ENCODE measurements at regions not wholly inside any gene's neighbourhood (a gene's known extent, or its start where the extent isn't known, plus 50 kb on each side); places are given as distances from the start of the nearest gene placed in this dataset.

DNA sequence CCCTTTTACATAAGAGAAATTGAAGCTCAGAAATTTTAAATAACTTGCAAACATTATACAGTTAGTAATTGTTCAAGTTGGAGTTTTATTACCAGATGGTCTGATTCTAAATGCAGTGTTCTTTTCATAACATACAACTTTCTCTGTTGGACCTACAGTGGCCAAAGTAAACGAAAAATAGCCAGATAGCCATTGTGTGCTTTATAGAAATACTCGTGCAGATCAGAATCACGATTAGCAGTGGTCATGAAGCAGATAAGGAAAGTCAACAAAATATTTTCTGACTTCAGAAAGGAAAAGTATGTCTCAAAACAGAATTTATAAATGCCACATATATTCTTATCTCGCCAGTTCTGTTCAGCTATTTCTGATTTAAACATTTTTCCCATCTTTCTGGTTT lies 436.9 kb downstream of the CNTN6 start:
- POLR2A ChIA-PET: no interaction called here
- TF ChIP-seq CTCF (IDR thresholded peaks at IDR 0.05; ENCODE audit: insufficient read depth in 1 of 2, low read depth in 1 of 2, low read length in 1 of 2, severe bottlenecking in 1 of 2, unreplicated experiment in 1 of 2): no peak
- Mint-ChIP-seq H3K9me3 (ENCODE audit: unreplicated experiment) (no peaks in the 10 kb centered on the region), H3K4me1 (ENCODE audit: low read depth, unreplicated experiment) (no peaks in the 10 kb centered on the region), H3K36me3 (ENCODE audit: insufficient read depth, unreplicated experiment) (no peaks in the 10 kb centered on the region), H3K27ac (ENCODE audit: unreplicated experiment) (no peak overlapping the region), H3K4me3 (ENCODE audit: unreplicated experiment) (no peak overlapping the region), H3K27me3 (ENCODE audit: insufficient read depth, unreplicated experiment) (peaks cover 6% of the 10 kb centered on the region)
- intact Hi-C loops (cut with micrococcal nuclease; ENCODE audit: unreplicated experiment): no loop called here
- Histone ChIP-seq H3K9me3 (no peaks in the 10 kb centered on the region), H3K27me3 (replicated peaks; ENCODE audit: control insufficient read depth, insufficient read depth, low read length) (no peaks in the 10 kb centered on the region), H3K4me3 (ENCODE audit: low read depth, low read length) (no peak overlapping the region), H3K36me3 (ENCODE audit: control insufficient read depth, insufficient read depth, low read length) (no peaks in the 10 kb centered on the region), H3K4me1 (peaks cover 5% of the 10 kb centered on the region; the same call in 1 of the 2 replicates)
- CTCF ChIA-PET: no interaction called here
- no TSS peak for BruUV-seq (replicated peaks)
- DNase-seq: no peak

DNA sequence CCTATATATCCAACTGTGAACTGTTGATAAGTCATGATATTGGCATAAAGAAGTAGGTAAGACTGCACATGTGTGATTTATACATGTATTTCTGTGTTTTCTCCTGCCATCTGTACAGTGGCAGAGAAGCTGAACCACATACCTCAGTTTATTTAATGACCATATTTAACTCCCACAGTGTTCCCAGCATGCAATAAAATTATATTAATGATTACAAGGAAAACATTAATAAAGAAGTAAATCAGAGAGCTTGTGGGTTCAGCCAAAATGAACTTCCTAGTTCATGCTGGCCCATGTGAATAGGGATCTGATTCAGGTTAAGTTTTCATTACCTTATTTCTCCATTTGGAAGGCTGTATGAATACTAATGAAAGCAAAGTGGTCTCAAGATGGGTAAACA lies 439.2 kb downstream of the CNTN6 start:
- H3K9me3 Mint-ChIP-seq (ENCODE audit: unreplicated experiment): no peaks in the 10 kb centered on the region

DNA sequence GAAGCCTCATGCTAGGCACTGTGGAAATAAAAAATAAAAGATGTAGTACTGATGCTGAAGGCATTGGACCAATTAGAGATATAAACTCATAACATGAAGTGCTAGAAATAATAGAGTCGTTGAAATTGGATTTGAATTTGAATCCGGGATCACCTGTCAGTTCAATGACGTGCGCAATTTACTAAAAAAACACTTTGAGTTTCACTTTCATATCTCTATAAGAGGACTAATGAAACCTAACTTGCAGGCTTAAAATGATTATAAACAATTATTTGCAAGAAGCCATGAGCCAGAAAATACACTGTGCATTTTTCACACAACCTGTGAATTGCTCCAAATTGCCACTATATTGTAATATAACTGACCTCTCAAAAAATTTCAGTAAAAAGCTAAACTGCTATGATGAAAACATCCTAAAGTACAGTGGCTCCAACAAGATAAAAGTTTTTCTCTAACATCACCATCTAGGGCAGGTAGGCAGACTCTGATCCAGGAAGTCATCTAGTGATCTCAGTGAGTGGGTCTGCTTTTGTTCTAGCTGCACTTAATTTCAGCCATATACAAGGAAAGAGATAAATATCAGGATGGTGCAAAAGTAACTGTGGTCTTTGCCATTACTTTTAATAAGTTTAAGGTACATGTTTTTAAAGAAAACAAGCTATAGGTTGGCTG lies 440.2 kb downstream of the CNTN6 start:
- intact Hi-C loops (cut with micrococcal nuclease; ENCODE audit: unreplicated experiment): no loop called here
- peaks cover 6% of the 10 kb centered on the region for H3K27me3 Mint-ChIP-seq (ENCODE audit: insufficient read depth, unreplicated experiment)
- Histone ChIP-seq H3K4me3 (ENCODE audit: low read depth, low read length) (no peak overlapping the region), H3K36me3 (ENCODE audit: control insufficient read depth, insufficient read depth, low read length) (no peaks in the 10 kb centered on the region), H3K4me1 (peaks cover 5% of the 10 kb centered on the region; the same call in 1 of the 2 replicates), H3K9me3 (no peaks in the 10 kb centered on the region; the same call in 1 of the 2 replicates), H3K27me3 (replicated peaks; ENCODE audit: control insufficient read depth, insufficient read depth, low read length) (no peaks in the 10 kb centered on the region)
- H3K4me1 Mint-ChIP-seq (ENCODE audit: low read depth, unreplicated experiment): no peaks in the 10 kb centered on the region
- no peak overlapping the region for H3K27ac Mint-ChIP-seq (ENCODE audit: unreplicated experiment)
- POLR2A ChIA-PET: no interaction called here
- no peak for DNase-seq
- no peaks in the 10 kb centered on the region for H3K9me3 Mint-ChIP-seq (ENCODE audit: unreplicated experiment)
- H3K4me3 Mint-ChIP-seq (ENCODE audit: unreplicated experiment): no peak overlapping the region
- BruUV-seq (replicated peaks): no TSS peak
- CTCF ChIA-PET: no interaction called here
- H3K36me3 Mint-ChIP-seq (ENCODE audit: insufficient read depth, unreplicated experiment): no peaks in the 10 kb centered on the region
- no peak for TF ChIP-seq CTCF (IDR thresholded peaks at IDR 0.05; ENCODE audit: insufficient read depth in 1 of 2, low read depth in 1 of 2, low read length in 1 of 2, severe bottlenecking in 1 of 2, unreplicated experiment in 1 of 2)

More for the DNA sequence above, 439.2 kb downstream of the CNTN6 start:
- Mint-ChIP-seq H3K4me1 (ENCODE audit: low read depth, unreplicated experiment) (no peaks in the 10 kb centered on the region), H3K36me3 (ENCODE audit: insufficient read depth, unreplicated experiment) (no peaks in the 10 kb centered on the region), H3K27me3 (ENCODE audit: insufficient read depth, unreplicated experiment) (peaks cover 6% of the 10 kb centered on the region), H3K4me3 (ENCODE audit: unreplicated experiment) (no peak overlapping the region), H3K27ac (ENCODE audit: unreplicated experiment) (no peak overlapping the region)
- intact Hi-C loops (cut with micrococcal nuclease; ENCODE audit: unreplicated experiment): no loop called here
- no peaks in the 10 kb centered on the region for H3K27me3 ChIP-seq (replicated peaks; ENCODE audit: control insufficient read depth, insufficient read depth, low read length)
- no peak for DNase-seq
- CTCF ChIA-PET: no interaction called here
- no peaks in the 10 kb centered on the region for H3K9me3 ChIP-seq
- no peak overlapping the region for H3K4me3 ChIP-seq (ENCODE audit: low read depth, low read length)
- TF ChIP-seq CTCF (IDR thresholded peaks at IDR 0.05; ENCODE audit: insufficient read depth in 1 of 2, low read depth in 1 of 2, low read length in 1 of 2, severe bottlenecking in 1 of 2, unreplicated experiment in 1 of 2): no peak
- no peaks in the 10 kb centered on the region for H3K36me3 ChIP-seq (ENCODE audit: control insufficient read depth, insufficient read depth, low read length)
- peaks cover 5% of the 10 kb centered on the region; the same call in 1 of the 2 replicates for H3K4me1 ChIP-seq
- POLR2A ChIA-PET: no interaction called here
- no TSS peak for BruUV-seq (replicated peaks)
